Omental fat pad (tissue), 3 donors: ENCODE measurements at regions not wholly inside any gene's neighbourhood (a gene's known extent, or its start where the extent isn't known, plus 50 kb on each side); places are given as distances from the start of the nearest gene placed in this dataset.

ENCODE experiments used
- ATAC-seq: fragments of 150-250 bp; one replicate; pipeline ENCODE4 v1.9.1; 2016; ENCODE audit warnings: mild to moderate bottlenecking, moderate library complexity; ENCODE audit not compliant: low FRiP score
- DNase-seq: peaks from one replicate; pipeline ENCODE4 v3.0.0-alpha.2; 2019; ENCODE audit warnings: low spot score
- TF ChIP-seq, protein P1 (sequence below), 3 donors: fragments of 450-650 bp; IDR thresholded peaks; one replicate each; pipeline ENCODE4 v1.5.1; 2016 to 2017; ENCODE audit warnings: antibody characterized with exemption in 3 of 3, mild to moderate bottlenecking in 3 of 3, moderate library complexity in 2 of 3

DNA sequence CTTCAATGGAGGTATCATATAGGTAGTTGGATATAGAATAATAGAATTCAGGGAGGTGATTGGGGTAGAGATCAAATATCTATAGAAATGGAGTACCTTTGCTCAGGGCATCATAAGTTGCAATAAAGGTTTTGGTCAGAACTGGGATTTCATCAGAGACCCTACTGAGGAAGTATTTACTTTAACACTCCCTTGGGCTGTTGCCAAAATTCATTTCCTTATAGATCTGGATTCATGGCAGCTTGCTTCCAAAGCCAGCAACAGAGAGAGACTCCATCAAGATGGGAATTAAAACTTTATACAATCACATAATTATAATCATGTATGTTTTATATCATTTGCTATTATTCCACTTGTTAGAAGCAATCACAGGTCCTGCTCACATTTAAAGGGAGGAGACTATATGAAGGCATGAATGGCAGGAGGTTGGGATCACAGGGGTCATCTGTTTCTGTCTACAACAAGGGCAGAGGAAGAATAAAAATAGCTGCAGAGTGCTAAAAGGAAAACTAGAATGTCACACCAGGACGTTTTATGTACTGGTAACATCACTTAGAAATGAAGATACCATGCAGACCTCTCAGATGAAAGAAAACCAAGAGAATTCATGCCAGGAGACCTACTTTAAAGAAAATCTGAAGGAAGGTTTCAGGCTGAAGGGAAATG, 902.1 kb upstream of the LCORL start:
- no peak for ATAC-seq
- TF ChIP-seq, protein P1, sequence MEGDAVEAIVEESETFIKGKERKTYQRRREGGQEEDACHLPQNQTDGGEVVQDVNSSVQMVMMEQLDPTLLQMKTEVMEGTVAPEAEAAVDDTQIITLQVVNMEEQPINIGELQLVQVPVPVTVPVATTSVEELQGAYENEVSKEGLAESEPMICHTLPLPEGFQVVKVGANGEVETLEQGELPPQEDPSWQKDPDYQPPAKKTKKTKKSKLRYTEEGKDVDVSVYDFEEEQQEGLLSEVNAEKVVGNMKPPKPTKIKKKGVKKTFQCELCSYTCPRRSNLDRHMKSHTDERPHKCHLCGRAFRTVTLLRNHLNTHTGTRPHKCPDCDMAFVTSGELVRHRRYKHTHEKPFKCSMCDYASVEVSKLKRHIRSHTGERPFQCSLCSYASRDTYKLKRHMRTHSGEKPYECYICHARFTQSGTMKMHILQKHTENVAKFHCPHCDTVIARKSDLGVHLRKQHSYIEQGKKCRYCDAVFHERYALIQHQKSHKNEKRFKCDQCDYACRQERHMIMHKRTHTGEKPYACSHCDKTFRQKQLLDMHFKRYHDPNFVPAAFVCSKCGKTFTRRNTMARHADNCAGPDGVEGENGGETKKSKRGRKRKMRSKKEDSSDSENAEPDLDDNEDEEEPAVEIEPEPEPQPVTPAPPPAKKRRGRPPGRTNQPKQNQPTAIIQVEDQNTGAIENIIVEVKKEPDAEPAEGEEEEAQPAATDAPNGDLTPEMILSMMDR (IDR thresholded peaks at IDR 0.05) = no peak
- DNase-seq = no peak

DNA sequence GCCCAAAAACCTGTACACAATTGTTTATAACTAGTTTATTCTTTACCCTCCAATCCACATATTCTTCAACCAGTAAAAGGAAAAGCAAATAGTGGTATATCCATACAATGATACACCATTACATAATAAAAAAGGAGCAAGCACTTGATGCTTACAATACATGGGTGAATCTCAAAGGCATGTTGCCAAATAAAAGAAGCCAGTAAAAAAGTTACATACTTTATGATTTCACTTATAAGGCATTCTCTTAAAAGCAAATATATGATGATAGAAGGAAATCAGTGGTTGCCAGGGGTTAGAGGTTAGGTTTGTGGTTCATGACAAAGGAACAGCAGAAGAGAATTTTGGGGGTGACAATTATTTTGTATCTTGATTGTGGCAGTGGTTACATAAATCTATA, 896.1 kb upstream of the LCORL start:
- ATAC-seq (no peak), DNase-seq (no peak)
- TF ChIP-seq, protein P1 (IDR thresholded peaks at IDR 0.05) = no peak

DNA sequence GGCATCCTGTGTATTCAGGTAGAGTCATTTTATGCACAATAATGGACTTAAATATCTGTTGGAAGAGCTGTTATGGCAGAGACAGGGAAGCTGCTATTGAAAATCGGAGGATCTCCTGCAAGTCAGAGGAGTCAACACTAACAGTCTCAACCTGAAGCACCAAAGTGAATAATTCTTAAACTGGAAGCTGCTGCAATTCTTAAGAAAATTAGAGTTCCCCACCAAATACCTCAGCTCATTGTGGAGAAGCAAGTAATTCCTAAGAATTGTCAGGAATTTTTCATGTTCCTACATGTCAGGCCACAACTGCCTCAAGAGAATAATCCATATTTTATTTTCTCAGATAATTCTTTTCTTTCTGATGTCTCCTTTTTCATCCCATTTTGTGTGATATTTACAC, 892.6 kb upstream of the LCORL start:
- TF ChIP-seq, protein P1 (IDR thresholded peaks at IDR 0.05) = no peak
- ATAC-seq (no peak), DNase-seq (no peak)

DNA sequence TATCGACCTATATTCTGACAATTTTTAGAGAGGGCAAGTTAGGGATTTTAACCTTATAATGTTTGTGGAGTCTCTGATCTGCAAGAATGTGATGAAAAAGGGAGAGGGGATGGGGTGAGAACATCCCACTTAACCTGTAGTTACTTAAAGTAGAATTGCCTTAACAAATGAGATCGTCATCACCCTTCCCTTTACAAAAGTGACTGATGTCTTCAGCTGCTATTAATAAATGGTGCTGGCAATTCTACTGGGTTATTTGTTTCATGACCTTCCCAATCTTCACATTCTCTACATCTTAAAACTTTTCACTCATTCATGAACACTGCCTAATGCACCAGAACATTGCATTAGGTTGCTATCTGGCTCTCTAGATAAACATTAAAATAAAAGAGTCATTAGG, 873.4 kb upstream of the LCORL start:
- ATAC-seq (no peak), DNase-seq (no peak)
- TF ChIP-seq, protein P1 (IDR thresholded peaks at IDR 0.05) = no peak

DNA sequence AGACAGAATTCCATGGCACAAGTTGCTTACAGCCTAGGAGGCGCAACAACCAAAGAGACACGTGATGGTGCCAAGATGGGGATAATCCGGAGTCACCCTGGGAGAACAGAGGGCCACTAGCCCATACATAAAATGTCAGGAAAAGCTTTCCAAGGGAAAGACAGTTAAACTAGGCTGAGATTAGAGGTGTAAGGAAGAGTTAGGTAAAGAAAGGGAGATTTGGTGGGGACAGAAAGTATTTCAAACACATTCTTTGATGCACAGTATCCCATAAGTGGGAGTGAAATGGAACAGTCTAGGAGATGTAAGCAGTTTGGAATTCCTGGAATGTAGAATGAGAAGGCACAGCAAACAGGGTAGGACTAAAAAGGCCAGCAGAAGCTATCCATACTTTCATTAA, 860.9 kb upstream of the LCORL start:
- DNase-seq = no peak
- ATAC-seq = no peak
- TF ChIP-seq, protein P1 (IDR thresholded peaks at IDR 0.05) = no peak

DNA sequence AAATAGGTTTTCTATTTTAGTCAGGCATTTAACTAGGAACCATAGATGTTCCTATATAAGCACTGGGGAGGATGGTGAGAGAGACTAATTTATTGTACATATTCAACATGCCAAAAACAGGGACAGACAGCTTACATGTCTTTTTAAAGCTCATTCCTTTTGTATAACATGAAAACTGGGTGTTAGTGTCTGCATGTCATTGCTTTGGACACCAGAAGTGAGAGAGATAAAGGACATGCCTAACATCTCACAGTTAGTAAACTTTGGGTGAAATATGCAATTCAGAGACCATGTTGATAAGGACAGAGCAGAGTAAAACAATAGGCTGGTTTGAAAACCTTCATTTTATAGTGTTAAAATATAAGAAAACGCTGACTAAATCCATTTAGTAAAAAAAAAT, 860.0 kb upstream of the LCORL start:
- DNase-seq (no peak), ATAC-seq (no peak)
- TF ChIP-seq, protein P1 (IDR thresholded peaks at IDR 0.05) = no peak

DNA sequence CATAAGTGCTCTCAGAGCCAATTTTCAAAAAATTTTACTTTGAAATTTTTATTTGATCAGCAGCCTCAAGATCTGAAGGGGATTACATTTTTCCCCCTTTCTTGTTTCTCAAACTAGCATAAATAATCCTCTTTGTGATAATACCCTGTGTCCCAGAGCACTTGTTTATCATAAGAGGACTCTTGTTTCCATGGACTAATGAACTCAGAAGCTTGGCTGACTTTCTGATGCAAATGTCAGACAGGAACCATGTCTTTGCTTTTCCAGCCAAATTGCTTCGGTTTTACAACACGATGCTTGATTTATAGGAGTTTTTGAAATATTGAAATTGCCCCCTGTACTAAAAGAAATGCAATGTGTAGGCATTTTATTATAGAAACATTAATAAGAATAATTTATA, 859.3 kb upstream of the LCORL start:
- ATAC-seq = no peak
- TF ChIP-seq, protein P1 (IDR thresholded peaks at IDR 0.05) = no peak
- DNase-seq = no peak
